DND-41 (cell line): ENCODE measurements at regions not wholly inside any gene's neighbourhood (a gene's known extent, or its start where the extent isn't known, plus 50 kb on each side); places are given as distances from the start of the nearest gene placed in this dataset.

Source experiments
- EZH2 ChIP-seq: IDR thresholded peaks from 3 replicates; pipeline ENCODE4 v1.6.1; 2012; ENCODE audit warnings: borderline replicate concordance, low read depth, mild to moderate bottlenecking, moderate library complexity, low read length, inconsistent platforms; ENCODE audit not compliant: severe bottlenecking
- TF ChIP-seq, protein P1 (sequence below): IDR thresholded peaks from 2 replicates; pipeline ENCODE4 v1.5.1; 2012; ENCODE audit warnings: borderline replicate concordance, low read length, moderate library complexity, mild to moderate bottlenecking; ENCODE audit not compliant: poor library complexity, severe bottlenecking; ENCODE audit errors: extremely low read depth

DNA sequence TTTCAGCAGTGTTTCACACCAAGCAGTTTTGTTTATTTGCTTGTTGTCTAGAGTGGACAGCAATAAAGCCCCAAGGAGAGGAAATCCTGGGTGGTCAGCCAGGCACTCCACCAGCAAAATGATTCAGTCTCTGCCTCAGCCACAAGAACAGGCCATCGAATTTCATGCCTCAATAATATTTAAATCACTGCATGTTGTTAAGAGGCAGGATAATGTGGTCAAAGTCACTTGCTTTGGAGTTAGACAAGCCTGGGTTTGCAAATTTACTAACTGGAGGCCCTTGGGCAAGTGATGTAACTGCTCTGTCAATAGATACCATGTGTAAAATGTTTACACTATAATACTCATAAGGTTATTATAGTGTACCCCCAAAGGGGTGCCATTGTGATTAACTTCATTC, 349.6 kb downstream of the LMO4 start:
- TF ChIP-seq, protein P1, sequence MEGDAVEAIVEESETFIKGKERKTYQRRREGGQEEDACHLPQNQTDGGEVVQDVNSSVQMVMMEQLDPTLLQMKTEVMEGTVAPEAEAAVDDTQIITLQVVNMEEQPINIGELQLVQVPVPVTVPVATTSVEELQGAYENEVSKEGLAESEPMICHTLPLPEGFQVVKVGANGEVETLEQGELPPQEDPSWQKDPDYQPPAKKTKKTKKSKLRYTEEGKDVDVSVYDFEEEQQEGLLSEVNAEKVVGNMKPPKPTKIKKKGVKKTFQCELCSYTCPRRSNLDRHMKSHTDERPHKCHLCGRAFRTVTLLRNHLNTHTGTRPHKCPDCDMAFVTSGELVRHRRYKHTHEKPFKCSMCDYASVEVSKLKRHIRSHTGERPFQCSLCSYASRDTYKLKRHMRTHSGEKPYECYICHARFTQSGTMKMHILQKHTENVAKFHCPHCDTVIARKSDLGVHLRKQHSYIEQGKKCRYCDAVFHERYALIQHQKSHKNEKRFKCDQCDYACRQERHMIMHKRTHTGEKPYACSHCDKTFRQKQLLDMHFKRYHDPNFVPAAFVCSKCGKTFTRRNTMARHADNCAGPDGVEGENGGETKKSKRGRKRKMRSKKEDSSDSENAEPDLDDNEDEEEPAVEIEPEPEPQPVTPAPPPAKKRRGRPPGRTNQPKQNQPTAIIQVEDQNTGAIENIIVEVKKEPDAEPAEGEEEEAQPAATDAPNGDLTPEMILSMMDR: no peak
- no peak for TF ChIP-seq EZH2
